Natural killer cell (primary cell): ENCODE measurements at regions not wholly inside any gene's neighbourhood (a gene's known extent, or its start where the extent isn't known, plus 50 kb on each side); places are given as distances from the start of the nearest gene placed in this dataset.

ENCODE experiments used
- ATAC-seq, 3 donors: fragments of 150-1000 bp in 2 of 3; fragments of 200-7000 bp in 1 of 3; cut with Tn5 transposase; 1 replicate in 1 of 3; 2 replicates in 2 of 3; pipeline ENCODE4 v1.10.0; 2021; ENCODE audit warnings: mild to moderate bottlenecking in 2 of 3, moderate library complexity in 2 of 3
- DNase-seq, 2 donors: peaks; one replicate each; pipeline versions ENCODE4 v3.0.0 to v3.0.0-alpha.2; 2013 to 2021; ENCODE audit warnings: mixed read lengths in 1 of 2
- H3K27ac ChIP-seq: one replicate; pipeline ENCODE4 v1.5.1; 2013; ENCODE audit warnings: mild to moderate bottlenecking, low read length
- H3K27me3 ChIP-seq: one replicate; pipeline ENCODE4 v1.6.1; 2013; ENCODE audit warnings: low read length; ENCODE audit not compliant: control insufficient read depth, insufficient read depth
- H3K36me3 ChIP-seq: one replicate; pipeline ENCODE4 v1.6.1; 2013; ENCODE audit warnings: low read length; ENCODE audit not compliant: control insufficient read depth, insufficient read depth
- H3K4me1 ChIP-seq: one replicate; pipeline ENCODE4 v1.6.1; 2013; ENCODE audit warnings: low read length; ENCODE audit not compliant: control insufficient read depth, insufficient read depth
- H3K4me3 ChIP-seq: one replicate; pipeline ENCODE4 v1.5.1; 2013; ENCODE audit warnings: low read length
- H3K9me3 ChIP-seq: one replicate; pipeline ENCODE4 v1.6.1; 2013; ENCODE audit warnings: low read length; ENCODE audit not compliant: control insufficient read depth, insufficient read depth
- H3K27ac Mint-ChIP-seq, 2 donors: one replicate each; pipeline ENCODE4 v1.8.0; 2022; ENCODE audit warnings: mild to moderate bottlenecking in 2 of 2, mixed read lengths in 2 of 2, moderate library complexity in 1 of 2
- H3K27me3 Mint-ChIP-seq, 2 donors: one replicate each; pipeline ENCODE4 v1.8.0; 2022; ENCODE audit warnings: low read depth in 2 of 2, mixed read lengths in 2 of 2
- H3K36me3 Mint-ChIP-seq: one replicate; pipeline ENCODE4 v1.8.0; 2022; ENCODE audit warnings: mixed read lengths
- H3K4me1 Mint-ChIP-seq, 2 donors: one replicate each; pipeline ENCODE4 v1.8.0; 2022; ENCODE audit warnings: mixed read lengths in 2 of 2
- H3K4me3 Mint-ChIP-seq: one replicate; pipeline ENCODE4 v1.8.0; 2022; ENCODE audit warnings: mild to moderate bottlenecking, moderate library complexity, mixed read lengths
- H3K9me3 Mint-ChIP-seq, 2 donors: one replicate each; pipeline ENCODE4 v1.8.0; 2022; ENCODE audit warnings: mixed read lengths in 2 of 2
- CTCF ChIP-seq: fragments of 200-600 bp; IDR thresholded peaks from one replicate; pipeline ENCODE4 v1.8.0; 2022; ENCODE audit warnings: antibody characterized with exemption
- WGBS: methylation state at CpG from one replicate; pipeline ENCODE4 v1.1.7; 2013; ENCODE audit warnings: missing lambda C conversion rate; ENCODE audit not compliant: insufficient coverage; 5-methylcytosine and 5-hydroxymethylcytosine counted together
- intact Hi-C: fragments of 100-400 bp; cut with micrococcal nuclease; formaldehyde crosslinking; loops from one replicate; pipeline ENCODE4 v1.14.2; 2022

DNA sequence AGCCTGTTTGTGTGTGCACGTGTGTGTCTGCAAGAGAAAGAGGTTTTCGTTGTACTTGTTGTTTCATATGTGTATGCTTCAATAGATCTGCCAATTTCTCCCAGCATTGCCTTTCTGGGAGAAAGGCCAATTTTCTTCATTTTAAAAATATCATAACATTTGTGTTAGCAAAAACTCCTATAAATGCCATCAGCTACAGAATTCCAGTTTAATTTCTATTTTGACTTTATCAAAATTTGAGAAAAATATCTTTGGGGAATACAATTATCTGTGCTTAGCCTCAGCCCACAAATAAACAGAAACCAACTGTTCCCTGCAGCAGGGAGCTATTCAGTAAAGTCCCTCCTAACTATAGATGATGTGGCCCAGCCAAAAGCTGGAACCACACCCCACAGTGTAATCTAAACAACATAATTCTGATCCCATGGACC lies 68.3 kb upstream of the MGMT start:
- intact Hi-C loops, result no loop called here
- Histone ChIP-seq H3K4me3 (no peak overlapping the region), H3K4me1 (no peaks in the 10 kb centered on the region), H3K9me3 (no peaks in the 10 kb centered on the region), H3K27ac (no peak overlapping the region), H3K36me3 (no peaks in the 10 kb centered on the region), H3K27me3 (no peaks in the 10 kb centered on the region)
- H3K27me3 Mint-ChIP-seq, result peaks cover 0 to 3% of the 10 kb centered on the region in 2 donors
- TF ChIP-seq CTCF, result no peak
- 78% methylated on average over 2 of the region's 2 CpGs for WGBS
- no peak overlapping the region for H3K4me3 Mint-ChIP-seq
- H3K36me3 Mint-ChIP-seq, result no peaks in the 10 kb centered on the region
- ATAC-seq, result no peak
- H3K27ac Mint-ChIP-seq, result no peak overlapping the region
- no peaks in the 10 kb centered on the region for H3K4me1 Mint-ChIP-seq
- no peaks in the 10 kb centered on the region for H3K9me3 Mint-ChIP-seq
- no peak for DNase-seq

- WGBS, result 93% methylated on average over 5 of the region's 5 CpGs
- no peaks in the 10 kb centered on the region for H3K9me3 Mint-ChIP-seq
- Histone ChIP-seq H3K4me3 (no peak overlapping the region), H3K27me3 (no peaks in the 10 kb centered on the region), H3K4me1 (no peaks in the 10 kb centered on the region), H3K36me3 (no peaks in the 10 kb centered on the region), H3K27ac (no peak overlapping the region), H3K9me3 (no peaks in the 10 kb centered on the region)
- intact Hi-C loops, result no loop called here
- no peaks in the 10 kb centered on the region for H3K36me3 Mint-ChIP-seq
- H3K4me1 Mint-ChIP-seq, result no peaks in the 10 kb centered on the region
- TF ChIP-seq CTCF, result no peak
- ATAC-seq (no peak), DNase-seq (no peak)
- H3K27ac Mint-ChIP-seq, result no peak overlapping the region
- H3K4me3 Mint-ChIP-seq, result no peak overlapping the region
- peaks cover 0 to 3% of the 10 kb centered on the region in 2 donors for H3K27me3 Mint-ChIP-seq
Observed at GRCh38 chr10:129400426-129400825, 66.6 kb upstream of the MGMT start.

DNA sequence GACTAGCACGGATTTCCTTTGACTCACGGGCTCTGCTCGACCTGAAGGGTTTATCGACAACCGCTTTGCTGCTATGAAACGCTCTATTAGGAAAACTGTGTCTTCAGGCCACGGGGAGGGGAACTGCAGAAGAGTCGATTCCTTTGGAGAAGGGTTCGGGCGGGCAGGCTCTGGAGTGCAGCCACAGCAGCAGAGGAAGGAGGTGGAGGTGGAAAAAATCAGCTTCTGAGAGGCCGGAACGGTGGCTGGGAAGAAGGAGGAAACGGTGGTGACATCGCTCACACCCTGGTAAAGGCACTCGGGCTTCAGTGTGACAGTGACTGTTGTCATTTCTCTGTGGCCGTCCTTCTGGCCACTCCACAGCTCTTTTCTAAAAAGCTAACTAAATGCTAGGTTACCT lies 64.6 kb upstream of the MGMT start:
- Mint-ChIP-seq H3K9me3 (no peaks in the 10 kb centered on the region), H3K4me3 (no peak overlapping the region), H3K4me1 (no peaks in the 10 kb centered on the region), H3K27me3 (peaks cover 3 to 10% of the 10 kb centered on the region in 2 donors), H3K27ac (no peak overlapping the region), H3K36me3 (no peaks in the 10 kb centered on the region)
- Histone ChIP-seq H3K9me3 (no peaks in the 10 kb centered on the region), H3K4me1 (no peaks in the 10 kb centered on the region), H3K36me3 (no peaks in the 10 kb centered on the region), H3K4me3 (no peak overlapping the region), H3K27ac (no peak overlapping the region), H3K27me3 (no peaks in the 10 kb centered on the region)
- ATAC-seq, result no peak
- WGBS, result 89% methylated on average over 16 of the region's 16 CpGs
- intact Hi-C loops, result no loop called here
- no peak for TF ChIP-seq CTCF
- DNase-seq, result no peak

DNA sequence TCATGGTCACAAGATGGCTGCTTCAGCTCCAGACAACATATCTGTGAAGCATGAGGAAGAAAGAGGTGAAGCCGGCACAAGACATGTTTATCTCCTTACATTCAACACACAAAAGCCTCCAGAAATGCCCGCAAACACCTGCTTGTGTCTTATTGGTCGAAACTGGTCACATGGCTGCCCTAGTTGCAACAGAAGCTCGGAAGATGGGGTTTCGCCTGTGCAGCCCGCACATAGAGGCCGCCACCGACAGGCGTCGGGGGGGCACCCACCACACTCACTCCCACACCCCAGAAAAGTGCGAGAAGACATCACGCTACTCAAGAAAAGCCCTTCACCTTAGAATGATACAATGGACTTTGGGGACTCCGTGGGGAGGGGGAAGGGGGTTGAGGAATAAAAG lies 63.0 kb upstream of the MGMT start:
- no peaks in the 10 kb centered on the region for H3K27me3 ChIP-seq
- intact Hi-C loops, result no loop called here
- H3K4me3 Mint-ChIP-seq, result no peak overlapping the region
- H3K4me1 ChIP-seq, result no peaks in the 10 kb centered on the region
- no peaks in the 10 kb centered on the region for H3K9me3 ChIP-seq
- no peaks in the 10 kb centered on the region for H3K9me3 Mint-ChIP-seq
- H3K27ac Mint-ChIP-seq, result no peak overlapping the region
- H3K27me3 Mint-ChIP-seq, result peaks cover 3 to 17% of the 10 kb centered on the region in 2 donors
- 91% methylated on average over 8 of the region's 13 CpGs for WGBS
- no peak overlapping the region for H3K4me3 ChIP-seq
- no peak for TF ChIP-seq CTCF
- no peak for DNase-seq
- H3K27ac ChIP-seq, result no peak overlapping the region
- H3K36me3 ChIP-seq, result no peaks in the 10 kb centered on the region
- no peak for ATAC-seq
- no peaks in the 10 kb centered on the region for H3K4me1 Mint-ChIP-seq
- no peaks in the 10 kb centered on the region for H3K36me3 Mint-ChIP-seq
